DOHH2 (cell line): ENCODE measurements at regions not wholly inside any gene's neighbourhood (a gene's known extent, or its start where the extent isn't known, plus 50 kb on each side); places are given as distances from the start of the nearest gene placed in this dataset.

Experiments
- H3F3A ChIP-seq: fragments of 200-600 bp; sonication (generic), shearing (Covaris generic); 2 replicates; pipeline ENCODE4 v1.6.0; 2016; ENCODE audit warnings: antibody characterized with exemption, mild to moderate bottlenecking; ENCODE audit not compliant: control insufficient read depth, insufficient read depth
- H3K27ac ChIP-seq: fragments of 200-600 bp; sonication (generic); 2 replicates; pipeline ENCODE4 v1.5.1; 2014; ENCODE audit warnings: low read depth, mild to moderate bottlenecking, low read length, moderate library complexity
- H3K27me3 ChIP-seq: fragments of 200-600 bp; sonication (generic); 2 replicates; pipeline ENCODE4 v1.6.1; 2014; ENCODE audit warnings: mild to moderate bottlenecking, low read length, mixed read lengths; ENCODE audit not compliant: control insufficient read depth
- H3K36me3 ChIP-seq: fragments of 200-600 bp; sonication (generic); 2 replicates; pipeline ENCODE4 v1.6.1; 2014; ENCODE audit warnings: mild to moderate bottlenecking, low read length, moderate library complexity, mixed read lengths; ENCODE audit not compliant: control insufficient read depth
- H3K4me1 ChIP-seq: fragments of 200-600 bp; sonication (generic); 2 replicates; pipeline ENCODE4 v1.6.1; 2014; ENCODE audit warnings: mild to moderate bottlenecking, low read length, mixed read lengths; ENCODE audit not compliant: control insufficient read depth
- H3K4me2 ChIP-seq: fragments of 200-600 bp; sonication (generic); 2 replicates; pipeline ENCODE4 v1.6.0; 2014; ENCODE audit warnings: mild to moderate bottlenecking, low read length, moderate library complexity
- H3K4me3 ChIP-seq: fragments of 200-600 bp; sonication (generic); 2 replicates; pipeline ENCODE4 v1.5.1; 2014; ENCODE audit warnings: mild to moderate bottlenecking, low read length, mixed read lengths
- H3K79me2 ChIP-seq: fragments of 200-600 bp; sonication (generic); 2 replicates; pipeline ENCODE4 v1.6.1; 2014; ENCODE audit warnings: mild to moderate bottlenecking, low read length, mixed read lengths; ENCODE audit not compliant: control insufficient read depth
- H3K9me2 ChIP-seq: fragments of 200-600 bp; sonication (generic); replicated peaks from 2 replicates; pipeline ENCODE4 v1.6.1; 2014; ENCODE audit warnings: mild to moderate bottlenecking, low read length, mixed read lengths; ENCODE audit not compliant: control insufficient read depth
- H3K9me3 ChIP-seq: fragments of 200-600 bp; sonication (generic); 2 replicates; pipeline ENCODE4 v1.6.1; 2014; ENCODE audit warnings: antibody characterized with exemption, low read length, mixed read lengths; ENCODE audit not compliant: control insufficient read depth, insufficient read depth
- H4K20me1 ChIP-seq: fragments of 200-600 bp; sonication (generic); 2 replicates; pipeline ENCODE4 v1.6.0; 2014; ENCODE audit warnings: low read depth, mild to moderate bottlenecking, antibody characterized with exemption, low read length, moderate library complexity; ENCODE audit not compliant: control insufficient read depth, insufficient read depth
- CTCF ChIP-seq: fragments of 200-600 bp; sonication (generic); IDR thresholded peaks from one replicate; pipeline ENCODE4 v1.5.1; 2014; ENCODE audit warnings: antibody characterized with exemption, mild to moderate bottlenecking, low read depth, low read length; ENCODE audit not compliant: poor library complexity, severe bottlenecking
- EZH2phosphoT487 ChIP-seq: fragments of 200-600 bp; sonication (generic); IDR thresholded peaks from 2 replicates; pipeline ENCODE4 v1.6.1; 2017; ENCODE audit warnings: borderline replicate concordance, mild to moderate bottlenecking, antibody characterized with exemption, low read length, moderate library complexity, mixed read lengths

GRCh38 chr4:164482758-164483157 lies 271.2 kb upstream of the SMIM31 start:
- no peak for TF ChIP-seq EZH2phosphoT487
- TF ChIP-seq CTCF = no peak
- Histone ChIP-seq H3K36me3 (no peaks in the 10 kb centered on the region), H3K4me3 (no peak overlapping the region), H3K27me3 (no peaks in the 10 kb centered on the region), H3K27ac (no peak overlapping the region), H3F3A (no peaks in the 10 kb centered on the region), H3K9me2 (no peaks in the 10 kb centered on the region), H3K9me3 (no peaks in the 10 kb centered on the region), H3K4me1 (no peaks in the 10 kb centered on the region), H4K20me1 (no peaks in the 10 kb centered on the region), H3K79me2 (no peaks in the 10 kb centered on the region), H3K4me2 (no peak overlapping the region)

GRCh38 chr4:164483711-164484110 lies 270.2 kb upstream of the SMIM31 start:
- Histone ChIP-seq H3K9me2 (no peaks in the 10 kb centered on the region), H3K79me2 (no peaks in the 10 kb centered on the region), H3K36me3 (no peaks in the 10 kb centered on the region), H3K9me3 (no peaks in the 10 kb centered on the region), H3K27ac (no peak overlapping the region), H3K4me2 (no peak overlapping the region), H4K20me1 (no peaks in the 10 kb centered on the region), H3K4me3 (no peak overlapping the region), H3K4me1 (no peaks in the 10 kb centered on the region), H3F3A (no peaks in the 10 kb centered on the region), H3K27me3 (no peaks in the 10 kb centered on the region)
- TF ChIP-seq EZH2phosphoT487 (no peak), CTCF (no peak)

- Histone ChIP-seq H3K4me1 (no peaks in the 10 kb centered on the region), H3K4me3 (no peak overlapping the region), H3K9me3 (no peaks in the 10 kb centered on the region), H3K27me3 (no peaks in the 10 kb centered on the region), H3K9me2 (no peaks in the 10 kb centered on the region), H3F3A (no peaks in the 10 kb centered on the region), H3K36me3 (no peaks in the 10 kb centered on the region), H4K20me1 (no peaks in the 10 kb centered on the region), H3K27ac (no peak overlapping the region), H3K4me2 (no peak overlapping the region), H3K79me2 (no peaks in the 10 kb centered on the region)
- TF ChIP-seq EZH2phosphoT487 (no peak), CTCF (no peak)
Measured at GRCh38 chr4:164484551-164484950, 269.4 kb upstream of the SMIM31 start.

- H3K4me2 ChIP-seq = no peak overlapping the region
- no peak overlapping the region for H3K4me3 ChIP-seq
- H3F3A ChIP-seq = no peaks in the 10 kb centered on the region
- no peaks in the 10 kb centered on the region for H3K9me3 ChIP-seq
- H3K27me3 ChIP-seq = no peaks in the 10 kb centered on the region
- H3K79me2 ChIP-seq = no peaks in the 10 kb centered on the region
- H3K36me3 ChIP-seq = no peaks in the 10 kb centered on the region
- no peaks in the 10 kb centered on the region for H3K4me1 ChIP-seq
- H3K9me2 ChIP-seq = no peaks in the 10 kb centered on the region
- no peak overlapping the region for H3K27ac ChIP-seq
- TF ChIP-seq EZH2phosphoT487 (no peak), CTCF (no peak)
- no peaks in the 10 kb centered on the region for H4K20me1 ChIP-seq
Measured at GRCh38 chr4:164485136-164485535, 268.8 kb upstream of the SMIM31 start.
